SU-DHL-6 (cell line): ENCODE measurements at regions not wholly inside any gene's neighbourhood (a gene's known extent, or its start where the extent isn't known, plus 50 kb on each side); places are given as distances from the start of the nearest gene placed in this dataset.

Experiments used
- H2AFZ ChIP-seq: fragments of 200-600 bp; sonication (generic); 2 replicates; pipeline ENCODE4 v1.6.1; 2014; ENCODE audit warnings: low read depth, mild to moderate bottlenecking, moderate library complexity, mixed read lengths, antibody characterized with exemption, low read length; ENCODE audit not compliant: severe bottlenecking
- H3F3A ChIP-seq: fragments of 200-600 bp; shearing (Covaris generic); 2 replicates; pipeline ENCODE4 v1.6.0; 2016; ENCODE audit warnings: antibody characterized with exemption, mild to moderate bottlenecking; ENCODE audit not compliant: insufficient read depth
- H3K27ac ChIP-seq: fragments of 200-600 bp; sonication (generic); 2 replicates; pipeline ENCODE4 v1.5.1; 2016; ENCODE audit warnings: low read depth, mild to moderate bottlenecking, low read length, moderate library complexity, mixed read lengths
- H3K27me3 ChIP-seq: fragments of 200-600 bp; sonication (generic), shearing (Covaris generic); 2 replicates; pipeline ENCODE4 v1.6.0; 2014; ENCODE audit warnings: mild to moderate bottlenecking, low read length
- H3K36me3 ChIP-seq: fragments of 200-600 bp; sonication (generic); 2 replicates; pipeline ENCODE4 v1.6.1; 2014; ENCODE audit warnings: mild to moderate bottlenecking, low read length, mixed read lengths
- H3K4me2 ChIP-seq: fragments of 300-600, 200-600 bp; shearing (Covaris generic), sonication (generic); 2 replicates; pipeline ENCODE4 v1.6.0; 2014; ENCODE audit warnings: low read length, low read depth, mild to moderate bottlenecking; ENCODE audit not compliant: poor library complexity, severe bottlenecking
- H3K4me3 ChIP-seq: fragments of 200-600 bp; sonication (generic); 2 replicates; pipeline ENCODE4 v1.5.1; 2014; ENCODE audit warnings: antibody characterized with exemption, low read length, mild to moderate bottlenecking, mixed read lengths; ENCODE audit not compliant: insufficient read depth, poor library complexity, severe bottlenecking
- H3K79me2 ChIP-seq: fragments of 200-600 bp; sonication (generic); 2 replicates; pipeline ENCODE4 v1.6.1; 2014; ENCODE audit warnings: mild to moderate bottlenecking, low read length, moderate library complexity; ENCODE audit not compliant: insufficient read depth
- H3K9ac ChIP-seq: fragments of 200-600 bp; sonication (generic); 2 replicates; pipeline ENCODE4 v1.7.0; 2014; ENCODE audit warnings: mild to moderate bottlenecking, low read length
- H3K9me2 ChIP-seq: fragments of 200-600 bp; sonication (generic); replicated peaks from 2 replicates; pipeline ENCODE4 v1.6.1; 2014; ENCODE audit warnings: low read length; ENCODE audit not compliant: insufficient read depth
- H3K9me3 ChIP-seq: fragments of 200-600 bp; sonication (generic); 2 replicates; pipeline ENCODE4 v1.6.1; 2014; ENCODE audit warnings: low read length, mixed read lengths; ENCODE audit not compliant: insufficient read depth
- H4K20me1 ChIP-seq: fragments of 200-600 bp; sonication (generic); 2 replicates; pipeline ENCODE4 v1.6.1; 2014; ENCODE audit warnings: low read depth, mild to moderate bottlenecking, antibody characterized with exemption, low read length, moderate library complexity, mixed read lengths
- CTCF ChIP-seq: fragments of 200-600 bp; sonication (generic); IDR thresholded peaks from one replicate; pipeline ENCODE4 v1.5.1; 2017; ENCODE audit warnings: antibody characterized with exemption, mild to moderate bottlenecking, low read length, moderate library complexity; ENCODE audit not compliant: insufficient read depth, poor library complexity, severe bottlenecking
- EZH2phosphoT487 ChIP-seq: fragments of 200-600 bp; sonication (generic), shearing (Covaris generic); conservative IDR thresholded peaks from 2 replicates; pipeline ENCODE4 v1.6.1; 2018; ENCODE audit warnings: mild to moderate bottlenecking, antibody characterized with exemption, low read length, moderate library complexity, mixed read lengths

DNA sequence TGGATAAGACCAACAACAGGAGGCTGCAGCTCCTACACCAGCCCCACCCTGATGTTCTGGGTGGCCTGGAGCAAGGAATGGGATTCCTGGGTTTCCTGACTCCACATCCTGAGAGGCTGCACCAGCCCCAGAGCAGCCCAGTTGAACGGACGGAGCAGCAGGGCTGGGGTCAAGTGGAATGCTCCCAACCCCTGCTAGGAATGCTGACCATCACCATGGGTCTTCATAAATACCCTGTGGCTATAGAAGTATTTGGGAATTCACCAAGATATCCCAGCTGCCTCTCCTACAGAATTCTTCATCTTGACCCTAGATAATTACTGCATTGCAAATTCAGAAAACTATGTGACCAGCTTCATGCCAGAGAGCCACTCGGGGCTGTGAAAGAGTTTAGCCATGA is 180.3 kb downstream of the THBS2 start:
- TF ChIP-seq EZH2phosphoT487 (no peak), CTCF (no peak)
- Histone ChIP-seq H4K20me1 (no peaks in the 10 kb centered on the region), H3F3A (no peaks in the 10 kb centered on the region), H3K79me2 (no peaks in the 10 kb centered on the region), H3K27ac (no peak overlapping the region), H3K4me3 (no peak overlapping the region), H3K9ac (no peak overlapping the region), H3K9me2 (no peaks in the 10 kb centered on the region), H3K4me2 (no peak overlapping the region), H3K9me3 (no peaks in the 10 kb centered on the region), H3K27me3 (no peaks in the 10 kb centered on the region), H2AFZ (no peak overlapping the region), H3K36me3 (no peaks in the 10 kb centered on the region)

GRCh38 chr6:169072127-169073042 is 181.3 kb downstream of the THBS2 start:
- Histone ChIP-seq H3K27me3 (no peaks in the 10 kb centered on the region), H3K27ac (no peak overlapping the region), H3K9me2 (no peaks in the 10 kb centered on the region), H3K4me2 (no peak overlapping the region), H3K4me3 (no peak overlapping the region), H3K9ac (no peak overlapping the region), H4K20me1 (no peaks in the 10 kb centered on the region), H3K36me3 (no peaks in the 10 kb centered on the region), H2AFZ (no peak overlapping the region), H3K79me2 (no peaks in the 10 kb centered on the region), H3F3A (no peaks in the 10 kb centered on the region), H3K9me3 (no peaks in the 10 kb centered on the region)
- TF ChIP-seq CTCF (no peak), EZH2phosphoT487 (no peak)

GRCh38 chr6:169071394-169071793 is 182.3 kb downstream of the THBS2 start:
- Histone ChIP-seq H3K36me3 (no peaks in the 10 kb centered on the region), H4K20me1 (no peaks in the 10 kb centered on the region), H2AFZ (no peak overlapping the region), H3K4me2 (no peak overlapping the region), H3K27ac (no peak overlapping the region), H3K9me2 (no peaks in the 10 kb centered on the region), H3F3A (no peaks in the 10 kb centered on the region), H3K4me3 (no peak overlapping the region), H3K27me3 (no peaks in the 10 kb centered on the region), H3K9ac (no peak overlapping the region), H3K9me3 (no peaks in the 10 kb centered on the region), H3K79me2 (no peaks in the 10 kb centered on the region)
- TF ChIP-seq EZH2phosphoT487 (no peak), CTCF (no peak)
